ENCODE measurements at regions not wholly inside any gene's neighbourhood (a gene's known extent, or its start where the extent isn't known, plus 50 kb on each side); places are given as distances from the start of the nearest gene placed in this dataset.
"Not testable (repeated sequence)": the region's sequence is repeated elsewhere in the genome, so short reads cannot be mapped to it uniquely, and the experiment has no call there.

- no peak for DNase-seq
These were observed 561.1 kb downstream of the MN1 start for GRCh38 chr22:27240298-27241075.

GRCh38 chr22:27241430-27242321, 559.9 kb downstream of the MN1 start:
- DNase-seq, result peak; percentile 9

GRCh38 chr22:27242474-27242873, 559.1 kb downstream of the MN1 start:
- DNase-seq, result no peak

- DNase-seq, result no peak
These were observed 558.5 kb downstream of the MN1 start for GRCh38 chr22:27242917-27243589.

- DNase-seq, result no peak
These were observed 557.2 kb downstream of the MN1 start for GRCh38 chr22:27244328-27244727.

GRCh38 chr22:27245056-27245455, 556.5 kb downstream of the MN1 start:
- peak; percentile 11 for DNase-seq

GRCh38 chr22:27246558-27246957, 555.0 kb downstream of the MN1 start:
- DNase-seq, result no peak

GRCh38 chr22:27247701-27248434, 553.7 kb downstream of the MN1 start:
- no peak for DNase-seq

GRCh38 chr22:27250418-27250817, 551.1 kb downstream of the MN1 start:
- no peak for DNase-seq

- no peak for DNase-seq
These were observed 550.7 kb downstream of the MN1 start for GRCh38 chr22:27250886-27251285.

GRCh38 chr22:27251563-27251962, 550.0 kb downstream of the MN1 start:
- DNase-seq, result no peak

- DNase-seq, result no peak
These were observed 549.1 kb downstream of the MN1 start for GRCh38 chr22:27252282-27253049.

GRCh38 chr22:27253108-27253902, 548.3 kb downstream of the MN1 start:
- no peak for DNase-seq

GRCh38 chr22:27254063-27254462, 547.5 kb downstream of the MN1 start:
- not testable (repeated sequence) for DNase-seq

- DNase-seq, result no peak
These were observed 546.0 kb downstream of the MN1 start for GRCh38 chr22:27255580-27255979.

- no peak for DNase-seq
These were observed 543.6 kb downstream of the MN1 start for GRCh38 chr22:27257987-27258386.

- no peak for DNase-seq
These were observed 542.9 kb downstream of the MN1 start for GRCh38 chr22:27258616-27259172.

GRCh38 chr22:27259433-27259832, 542.1 kb downstream of the MN1 start:
- no peak for DNase-seq

GRCh38 chr22:27260087-27260698, 541.4 kb downstream of the MN1 start:
- no peak for DNase-seq

- no peak for DNase-seq
These were observed 539.2 kb downstream of the MN1 start for GRCh38 chr22:27262361-27262760.
